Neural crest cell (in vitro differentiated cells): ENCODE measurements at regions not wholly inside any gene's neighbourhood (a gene's known extent, or its start where the extent isn't known, plus 50 kb on each side); places are given as distances from the start of the nearest gene placed in this dataset.

Source experiments
- DNase-seq: peaks from one replicate; pipeline ENCODE4 v3.0.0; 2021; ENCODE audit warnings: low read depth, mixed read lengths, low spot score
- H3K27ac Mint-ChIP-seq: one replicate; pipeline ENCODE4 v1.8.0; 2021; ENCODE audit warnings: mild to moderate bottlenecking, mixed read lengths; ENCODE audit not compliant: unreplicated experiment
- H3K27me3 Mint-ChIP-seq: 2 replicates; pipeline ENCODE4 v1.8.0; 2021; ENCODE audit warnings: low read depth, mild to moderate bottlenecking, mixed read lengths
- H3K36me3 Mint-ChIP-seq: 2 replicates; pipeline ENCODE4 v1.8.0; 2021; ENCODE audit warnings: low read depth, mild to moderate bottlenecking, mixed read lengths
- H3K4me1 Mint-ChIP-seq: 2 replicates; pipeline ENCODE4 v1.8.0; 2021; ENCODE audit warnings: mixed read lengths
- H3K4me3 Mint-ChIP-seq: one replicate; pipeline ENCODE4 v1.8.0; 2021; ENCODE audit warnings: mild to moderate bottlenecking, mixed read lengths
- H3K9me3 Mint-ChIP-seq: 2 replicates; pipeline ENCODE4 v1.8.0; 2021; ENCODE audit warnings: mixed read lengths
- TF ChIP-seq, protein P1 (sequence below): fragments of 200-600 bp; sonication (generic); conservative IDR thresholded peaks from 2 replicates; pipeline ENCODE4 v1.5.0; 2021; ENCODE audit warnings: antibody characterized with exemption, mild to moderate bottlenecking

DNA sequence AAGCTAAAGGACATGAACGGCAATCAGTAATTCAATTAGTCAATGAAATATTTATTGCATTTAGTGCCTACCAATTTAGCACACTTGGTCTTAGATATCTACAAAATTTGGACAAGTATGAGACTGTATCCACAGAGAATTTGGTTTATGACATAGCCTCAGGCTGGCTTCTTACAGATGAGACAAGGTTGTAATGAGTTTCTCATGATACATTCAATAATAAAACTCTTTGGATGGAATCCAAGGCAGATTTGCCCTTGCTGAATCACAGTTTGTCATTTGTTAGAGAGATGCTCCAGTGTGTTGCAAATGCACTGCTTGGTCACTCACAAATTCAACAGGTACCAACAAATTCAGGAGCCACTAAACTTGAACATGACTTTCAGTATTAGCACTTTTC lies 162.5 kb downstream of the GPR37 start:
- TF ChIP-seq, protein P1, sequence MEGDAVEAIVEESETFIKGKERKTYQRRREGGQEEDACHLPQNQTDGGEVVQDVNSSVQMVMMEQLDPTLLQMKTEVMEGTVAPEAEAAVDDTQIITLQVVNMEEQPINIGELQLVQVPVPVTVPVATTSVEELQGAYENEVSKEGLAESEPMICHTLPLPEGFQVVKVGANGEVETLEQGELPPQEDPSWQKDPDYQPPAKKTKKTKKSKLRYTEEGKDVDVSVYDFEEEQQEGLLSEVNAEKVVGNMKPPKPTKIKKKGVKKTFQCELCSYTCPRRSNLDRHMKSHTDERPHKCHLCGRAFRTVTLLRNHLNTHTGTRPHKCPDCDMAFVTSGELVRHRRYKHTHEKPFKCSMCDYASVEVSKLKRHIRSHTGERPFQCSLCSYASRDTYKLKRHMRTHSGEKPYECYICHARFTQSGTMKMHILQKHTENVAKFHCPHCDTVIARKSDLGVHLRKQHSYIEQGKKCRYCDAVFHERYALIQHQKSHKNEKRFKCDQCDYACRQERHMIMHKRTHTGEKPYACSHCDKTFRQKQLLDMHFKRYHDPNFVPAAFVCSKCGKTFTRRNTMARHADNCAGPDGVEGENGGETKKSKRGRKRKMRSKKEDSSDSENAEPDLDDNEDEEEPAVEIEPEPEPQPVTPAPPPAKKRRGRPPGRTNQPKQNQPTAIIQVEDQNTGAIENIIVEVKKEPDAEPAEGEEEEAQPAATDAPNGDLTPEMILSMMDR, result no peak

DNA sequence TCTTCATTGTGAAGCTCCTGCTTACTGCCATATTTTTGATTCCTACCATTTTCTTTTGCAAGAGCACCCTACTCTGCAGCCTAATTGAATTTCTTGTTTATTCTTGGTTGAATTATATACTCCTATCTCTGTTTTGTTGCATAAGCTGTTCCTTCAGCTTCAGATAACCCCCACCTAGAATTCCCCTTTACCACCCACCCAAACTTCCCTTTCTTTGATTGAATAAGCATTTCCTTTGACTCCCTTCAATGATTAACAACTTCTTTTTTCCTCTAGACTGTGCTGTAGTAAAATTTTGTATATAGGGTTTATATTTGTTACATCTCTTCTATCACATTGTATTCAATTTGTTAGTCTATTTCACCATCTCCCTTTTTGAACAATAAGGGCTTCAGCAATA lies 168.1 kb downstream of the GPR37 start:
- TF ChIP-seq, protein P1, result no peak
- H3K36me3 Mint-ChIP-seq, result no peaks in the 10 kb centered on the region
- H3K4me1 Mint-ChIP-seq, result no peaks in the 10 kb centered on the region
- peaks cover 3% of the 10 kb centered on the region for H3K9me3 Mint-ChIP-seq
- no peak overlapping the region for H3K4me3 Mint-ChIP-seq
- H3K27me3 Mint-ChIP-seq, result no peaks in the 10 kb centered on the region
- DNase-seq, result no peak
- no peak overlapping the region for H3K27ac Mint-ChIP-seq

More for the DNA sequence above, 162.5 kb downstream of the GPR37 start:
- H3K36me3 Mint-ChIP-seq, result no peaks in the 10 kb centered on the region
- H3K9me3 Mint-ChIP-seq, result peaks cover 3% of the 10 kb centered on the region
- H3K27me3 Mint-ChIP-seq, result no peaks in the 10 kb centered on the region
- H3K4me1 Mint-ChIP-seq, result no peaks in the 10 kb centered on the region
- H3K4me3 Mint-ChIP-seq, result no peak overlapping the region
- DNase-seq, result no peak
- no peak overlapping the region for H3K27ac Mint-ChIP-seq

DNA sequence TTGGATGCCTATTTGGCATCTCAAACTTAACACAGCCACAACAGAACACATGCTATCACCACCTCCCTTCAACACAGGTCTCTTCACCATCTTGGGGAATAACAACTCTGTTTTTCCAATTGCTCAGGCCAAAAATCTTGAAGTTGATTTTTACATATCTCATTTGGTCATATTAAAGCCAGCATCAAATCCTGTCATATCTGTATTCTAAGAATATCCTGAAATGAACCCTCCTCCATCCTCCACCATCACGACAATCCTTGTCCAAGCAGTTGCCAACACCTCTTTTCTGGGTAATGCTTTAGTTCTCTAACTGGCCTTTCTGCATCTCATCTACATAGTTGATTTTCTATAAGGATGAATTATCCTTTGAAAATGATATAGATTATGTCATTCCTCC lies 168.7 kb downstream of the GPR37 start:
- H3K36me3 Mint-ChIP-seq, result no peaks in the 10 kb centered on the region
- H3K4me3 Mint-ChIP-seq, result no peak overlapping the region
- H3K9me3 Mint-ChIP-seq, result peaks cover 3% of the 10 kb centered on the region
- H3K27ac Mint-ChIP-seq, result no peak overlapping the region
- H3K27me3 Mint-ChIP-seq, result no peaks in the 10 kb centered on the region
- H3K4me1 Mint-ChIP-seq, result no peaks in the 10 kb centered on the region
- no peak for DNase-seq
- TF ChIP-seq, protein P1, result no peak

DNA sequence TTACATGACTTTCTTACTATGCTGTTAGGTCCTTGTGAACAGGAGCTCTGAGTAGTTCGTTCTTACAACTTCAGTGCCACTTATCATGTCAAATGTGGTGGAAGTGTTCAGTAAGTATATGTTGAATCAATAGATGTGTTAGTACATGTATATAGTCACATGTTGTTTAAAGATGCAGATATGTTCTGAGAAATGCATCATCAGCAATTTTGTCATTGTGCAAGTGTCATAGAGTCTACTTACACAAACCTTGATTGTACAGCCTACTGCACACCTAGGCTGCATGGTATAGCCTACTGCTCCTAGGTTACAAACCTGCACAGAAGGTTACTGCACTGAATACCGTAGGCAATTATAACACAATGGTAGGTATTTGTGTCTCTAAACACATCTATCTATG lies 174.8 kb downstream of the GPR37 start:
- no peak for DNase-seq
- no peaks in the 10 kb centered on the region for H3K27me3 Mint-ChIP-seq
- H3K4me3 Mint-ChIP-seq, result no peak overlapping the region
- TF ChIP-seq, protein P1, result no peak
- H3K9me3 Mint-ChIP-seq, result peaks cover 9% of the 10 kb centered on the region
- no peaks in the 10 kb centered on the region for H3K36me3 Mint-ChIP-seq
- H3K4me1 Mint-ChIP-seq, result no peaks in the 10 kb centered on the region
- H3K27ac Mint-ChIP-seq, result no peak overlapping the region

DNA sequence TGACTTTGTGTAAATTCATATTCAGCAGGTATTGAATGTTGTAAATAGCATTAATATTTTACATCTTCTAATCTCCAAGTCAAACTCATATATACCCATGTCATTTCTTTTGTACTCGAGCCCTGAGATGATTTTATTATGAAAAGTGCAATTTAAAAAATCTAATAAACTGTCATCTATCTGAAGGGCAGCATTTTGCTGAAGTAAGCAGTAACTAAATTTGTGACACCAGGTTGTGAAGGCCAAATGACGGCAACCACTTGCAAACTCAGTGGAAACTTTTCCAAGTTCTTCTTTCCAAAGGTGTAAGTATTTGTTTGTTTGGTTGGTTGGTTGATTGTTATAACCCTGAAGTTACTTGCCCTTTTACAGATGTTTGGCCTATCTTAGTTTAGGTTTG lies 188.3 kb downstream of the GPR37 start:
- no peak for DNase-seq
- no peaks in the 10 kb centered on the region for H3K4me1 Mint-ChIP-seq
- H3K36me3 Mint-ChIP-seq, result no peaks in the 10 kb centered on the region
- no peak overlapping the region for H3K4me3 Mint-ChIP-seq
- no peak overlapping the region for H3K27ac Mint-ChIP-seq
- H3K27me3 Mint-ChIP-seq, result no peaks in the 10 kb centered on the region
- no peaks in the 10 kb centered on the region for H3K9me3 Mint-ChIP-seq
- TF ChIP-seq, protein P1, result no peak

DNA sequence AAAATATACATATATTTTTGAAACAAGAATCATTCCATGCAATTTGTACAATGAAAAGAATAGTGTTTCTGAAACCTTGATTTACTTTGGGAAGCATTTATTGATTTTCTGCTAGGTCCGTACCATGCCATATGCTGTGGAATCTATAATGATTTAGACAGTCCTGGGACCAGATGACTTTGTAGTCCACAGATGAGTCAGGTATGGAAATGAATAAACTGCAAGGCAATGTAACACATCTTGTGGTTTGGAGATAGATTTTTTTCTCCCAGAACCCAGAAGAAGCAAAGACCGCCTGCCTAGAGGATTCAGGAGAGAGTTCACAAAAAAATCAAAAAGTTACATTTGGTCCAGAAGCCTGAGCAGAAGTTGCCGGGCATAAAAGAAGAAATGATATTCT lies 190.4 kb downstream of the GPR37 start:
- DNase-seq, result no peak
- H3K27ac Mint-ChIP-seq, result no peak overlapping the region
- H3K4me1 Mint-ChIP-seq, result no peaks in the 10 kb centered on the region
- H3K4me3 Mint-ChIP-seq, result no peak overlapping the region
- TF ChIP-seq, protein P1, result no peak
- no peaks in the 10 kb centered on the region for H3K27me3 Mint-ChIP-seq
- no peaks in the 10 kb centered on the region for H3K9me3 Mint-ChIP-seq
- H3K36me3 Mint-ChIP-seq, result no peaks in the 10 kb centered on the region
